ENCODE measurements at regions not wholly inside any gene's neighbourhood (a gene's known extent, or its start where the extent isn't known, plus 50 kb on each side); places are given as distances from the start of the nearest gene placed in this dataset.

DNA sequence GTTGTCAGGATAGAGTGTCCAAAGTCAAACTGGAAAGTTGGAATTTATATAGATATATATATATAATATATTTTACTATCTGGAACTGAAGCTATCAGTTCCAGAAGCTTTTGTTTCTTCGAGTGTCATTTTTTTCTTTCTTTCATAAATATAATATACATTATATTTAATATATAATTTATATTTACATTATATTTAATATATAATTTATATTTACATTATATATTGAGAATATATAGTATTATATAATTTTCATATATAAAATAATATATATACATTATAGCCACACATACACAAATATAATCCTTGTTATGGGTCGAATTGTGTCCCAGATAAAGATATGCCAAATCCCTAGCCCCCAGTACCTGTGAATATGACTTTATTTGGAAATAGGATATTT lies 842.3 kb upstream of the LRRC4C start:
- Histone ChIP-seq H3K4me2 (ENCODE audit: extremely low read depth, insufficient read depth, low read length) (no peak overlapping the region), H3K36me3 (ENCODE audit: control insufficient read depth, insufficient read depth, low read length) (no peaks in the 10 kb centered on the region), H3K27me3 (ENCODE audit: control insufficient read depth, insufficient read depth, low read length) (no peaks in the 10 kb centered on the region), H3K79me2 (ENCODE audit: control insufficient read depth, insufficient read depth, low read length) (no peaks in the 10 kb centered on the region), H4K20me1 (ENCODE audit: control insufficient read depth, extremely low read depth, insufficient read depth, low read length) (no peaks in the 10 kb centered on the region), H3K9ac (ENCODE audit: insufficient read depth, low read length) (no peak overlapping the region), H3K4me3 (replicated peaks in 1 of 4; ENCODE audit: control extremely low read depth in 1 of 4, insufficient read depth in 1 of 4, low read depth in 3 of 4, low read length in 4 of 4) (no peak overlapping the region), H3K9me3 (ENCODE audit: control insufficient read depth, insufficient read depth, low read depth, low read length) (no peaks in the 10 kb centered on the region), H3K4me1 (ENCODE audit: control insufficient read depth, extremely low read depth, insufficient read depth, low read length) (no peaks in the 10 kb centered on the region), H3K27ac (ENCODE audit: insufficient read depth, low read length) (no peak overlapping the region), H2AFZ (ENCODE audit: low read length) (no peak overlapping the region)
- TF ChIP-seq, protein P1, sequence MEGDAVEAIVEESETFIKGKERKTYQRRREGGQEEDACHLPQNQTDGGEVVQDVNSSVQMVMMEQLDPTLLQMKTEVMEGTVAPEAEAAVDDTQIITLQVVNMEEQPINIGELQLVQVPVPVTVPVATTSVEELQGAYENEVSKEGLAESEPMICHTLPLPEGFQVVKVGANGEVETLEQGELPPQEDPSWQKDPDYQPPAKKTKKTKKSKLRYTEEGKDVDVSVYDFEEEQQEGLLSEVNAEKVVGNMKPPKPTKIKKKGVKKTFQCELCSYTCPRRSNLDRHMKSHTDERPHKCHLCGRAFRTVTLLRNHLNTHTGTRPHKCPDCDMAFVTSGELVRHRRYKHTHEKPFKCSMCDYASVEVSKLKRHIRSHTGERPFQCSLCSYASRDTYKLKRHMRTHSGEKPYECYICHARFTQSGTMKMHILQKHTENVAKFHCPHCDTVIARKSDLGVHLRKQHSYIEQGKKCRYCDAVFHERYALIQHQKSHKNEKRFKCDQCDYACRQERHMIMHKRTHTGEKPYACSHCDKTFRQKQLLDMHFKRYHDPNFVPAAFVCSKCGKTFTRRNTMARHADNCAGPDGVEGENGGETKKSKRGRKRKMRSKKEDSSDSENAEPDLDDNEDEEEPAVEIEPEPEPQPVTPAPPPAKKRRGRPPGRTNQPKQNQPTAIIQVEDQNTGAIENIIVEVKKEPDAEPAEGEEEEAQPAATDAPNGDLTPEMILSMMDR (conservative IDR thresholded peaks at IDR 0.05 in 1 of 2, IDR thresholded peaks at IDR 0.05 in 1 of 2; ENCODE audit: low read depth in 1 of 2, low read length in 2 of 2): no peak
- TF ChIP-seq EZH2 (IDR thresholded peaks at IDR 0.05; ENCODE audit: low read length, missing control alignments): no peak
- no peak for DNase-seq (ENCODE audit: low read depth in 2 of 2)

DNA sequence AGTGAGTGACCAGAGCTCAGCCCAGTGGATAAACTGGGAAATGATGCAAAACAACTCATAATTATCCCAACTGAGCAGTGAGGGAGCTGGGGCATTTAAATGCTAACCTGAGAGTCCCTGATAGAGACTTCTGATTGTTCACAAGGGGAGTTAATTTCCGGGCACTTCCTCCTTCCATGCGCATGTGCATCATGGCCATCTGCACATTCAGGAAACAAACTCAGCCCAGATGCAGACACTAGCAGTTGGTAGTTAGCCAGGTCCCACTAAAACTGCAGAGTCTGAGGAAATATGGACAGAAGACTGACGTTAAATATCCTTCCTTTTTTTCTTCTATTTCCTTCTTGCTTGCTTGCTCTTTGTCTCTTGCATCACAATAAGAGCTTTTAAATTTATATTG lies 852.1 kb upstream of the LRRC4C start:
- no peak overlapping the region for H3K4me3 ChIP-seq (replicated peaks in 1 of 4; ENCODE audit: control extremely low read depth in 1 of 4, insufficient read depth in 1 of 4, low read depth in 3 of 4, low read length in 4 of 4)
- no peaks in the 10 kb centered on the region for H3K79me2 ChIP-seq (ENCODE audit: control insufficient read depth, insufficient read depth, low read length)
- no peak for TF ChIP-seq EZH2 (IDR thresholded peaks at IDR 0.05; ENCODE audit: low read length, missing control alignments)
- TF ChIP-seq, protein P1 (conservative IDR thresholded peaks at IDR 0.05 in 1 of 2, IDR thresholded peaks at IDR 0.05 in 1 of 2; ENCODE audit: low read depth in 1 of 2, low read length in 2 of 2): no peak
- H3K4me1 ChIP-seq (ENCODE audit: control insufficient read depth, extremely low read depth, insufficient read depth, low read length): no peaks in the 10 kb centered on the region
- H2AFZ ChIP-seq (ENCODE audit: low read length): no peak overlapping the region
- no peaks in the 10 kb centered on the region for H3K27me3 ChIP-seq (ENCODE audit: control insufficient read depth, insufficient read depth, low read length)
- H3K27ac ChIP-seq (ENCODE audit: insufficient read depth, low read length): no peak overlapping the region
- no peak overlapping the region for H3K9ac ChIP-seq (ENCODE audit: insufficient read depth, low read length)
- H3K9me3 ChIP-seq (ENCODE audit: control insufficient read depth, insufficient read depth, low read depth, low read length): no peaks in the 10 kb centered on the region
- no peaks in the 10 kb centered on the region for H3K36me3 ChIP-seq (ENCODE audit: control insufficient read depth, insufficient read depth, low read length)
- no peak overlapping the region for H3K4me2 ChIP-seq (ENCODE audit: extremely low read depth, insufficient read depth, low read length)
- no peak for DNase-seq (ENCODE audit: low read depth in 2 of 2)
- no peaks in the 10 kb centered on the region for H4K20me1 ChIP-seq (ENCODE audit: control insufficient read depth, extremely low read depth, insufficient read depth, low read length)

DNA sequence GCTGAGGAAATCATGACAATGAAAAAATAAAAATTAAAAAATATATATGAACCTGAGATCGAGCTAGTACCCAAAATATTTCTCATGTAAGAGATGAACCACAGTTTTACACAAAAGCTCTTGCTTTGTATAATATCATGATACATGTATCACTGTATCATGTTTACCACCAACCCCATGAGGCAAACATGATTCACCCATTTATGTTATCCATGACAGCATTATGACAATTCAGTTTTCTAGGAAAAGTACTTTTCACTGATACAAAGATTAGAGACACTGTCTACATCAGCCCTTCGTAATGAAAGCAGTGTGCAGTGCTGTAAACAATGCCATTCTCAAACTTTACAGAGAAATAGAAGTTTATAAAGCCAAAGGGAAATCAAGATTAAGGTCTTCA lies 852.5 kb upstream of the LRRC4C start:
- H3K4me2 ChIP-seq (ENCODE audit: extremely low read depth, insufficient read depth, low read length): no peak overlapping the region
- no peak overlapping the region for H3K4me3 ChIP-seq (replicated peaks in 1 of 4; ENCODE audit: control extremely low read depth in 1 of 4, insufficient read depth in 1 of 4, low read depth in 3 of 4, low read length in 4 of 4)
- no peaks in the 10 kb centered on the region for H3K79me2 ChIP-seq (ENCODE audit: control insufficient read depth, insufficient read depth, low read length)
- H3K9ac ChIP-seq (ENCODE audit: insufficient read depth, low read length): no peak overlapping the region
- TF ChIP-seq, protein P1 (conservative IDR thresholded peaks at IDR 0.05 in 1 of 2, IDR thresholded peaks at IDR 0.05 in 1 of 2; ENCODE audit: low read depth in 1 of 2, low read length in 2 of 2): no peak
- no peak for TF ChIP-seq EZH2 (IDR thresholded peaks at IDR 0.05; ENCODE audit: low read length, missing control alignments)
- H3K9me3 ChIP-seq (ENCODE audit: control insufficient read depth, insufficient read depth, low read depth, low read length): no peaks in the 10 kb centered on the region
- no peak overlapping the region for H3K27ac ChIP-seq (ENCODE audit: insufficient read depth, low read length)
- H3K36me3 ChIP-seq (ENCODE audit: control insufficient read depth, insufficient read depth, low read length): no peaks in the 10 kb centered on the region
- no peak overlapping the region for H2AFZ ChIP-seq (ENCODE audit: low read length)
- no peak for DNase-seq (ENCODE audit: low read depth in 2 of 2)
- H4K20me1 ChIP-seq (ENCODE audit: control insufficient read depth, extremely low read depth, insufficient read depth, low read length): no peaks in the 10 kb centered on the region
- H3K27me3 ChIP-seq (ENCODE audit: control insufficient read depth, insufficient read depth, low read length): no peaks in the 10 kb centered on the region
- no peaks in the 10 kb centered on the region for H3K4me1 ChIP-seq (ENCODE audit: control insufficient read depth, extremely low read depth, insufficient read depth, low read length)
